KMS-11 (cell line): ENCODE measurements at regions not wholly inside any gene's neighbourhood (a gene's known extent, or its start where the extent isn't known, plus 50 kb on each side); places are given as distances from the start of the nearest gene placed in this dataset.

Source experiments
- H2AFZ ChIP-seq: fragments of 200-600 bp; sonication (generic); 2 replicates; pipeline ENCODE4 v1.6.1; 2016; ENCODE audit warnings: antibody characterized with exemption, mixed run types, low read depth
- H3K27ac ChIP-seq: fragments of 200-600 bp; sonication (generic); 2 replicates; pipeline ENCODE4 v1.6.1; 2016; ENCODE audit warnings: mild to moderate bottlenecking, mixed run types
- H3K27me3 ChIP-seq: fragments of 200-600 bp; sonication (generic); 2 replicates; pipeline ENCODE4 v1.6.1; 2017; ENCODE audit warnings: mild to moderate bottlenecking, low read depth, mixed run types, moderate library complexity; ENCODE audit not compliant: insufficient read depth
- H3K36me3 ChIP-seq: fragments of 200-600 bp; sonication (generic); 2 replicates; pipeline ENCODE4 v1.6.1; 2017; ENCODE audit warnings: mild to moderate bottlenecking, mixed run types; ENCODE audit not compliant: insufficient read depth
- H3K4me1 ChIP-seq: fragments of 200-600 bp; sonication (generic); 2 replicates; pipeline ENCODE4 v1.6.1; 2016; ENCODE audit warnings: mild to moderate bottlenecking, low read depth, mixed run types; ENCODE audit not compliant: poor library complexity, severe bottlenecking
- H3K4me2 ChIP-seq: fragments of 200-600 bp; sonication (generic); 2 replicates; pipeline ENCODE4 v1.7.0; 2016; ENCODE audit warnings: mild to moderate bottlenecking, mixed run types
- H3K4me3 ChIP-seq: fragments of 200-600 bp; sonication (generic); IDR thresholded peaks from 2 replicates; pipeline ENCODE4 v1.6.1; 2017; ENCODE audit warnings: low read depth, low read length, mixed read lengths; ENCODE audit not compliant: insufficient read depth
- H3K79me2 ChIP-seq: fragments of 200-600 bp; sonication (generic); 2 replicates; pipeline ENCODE4 v1.6.1; 2016; ENCODE audit warnings: low read depth, mixed run types; ENCODE audit not compliant: insufficient read depth
- H3K9ac ChIP-seq: fragments of 200-600 bp; sonication (generic); 2 replicates; pipeline ENCODE4 v1.6.1; 2016; ENCODE audit warnings: mild to moderate bottlenecking, mixed run types
- H4K20me1 ChIP-seq: fragments of 200-600 bp; sonication (generic); 2 replicates; pipeline ENCODE4 v1.6.1; 2016; ENCODE audit warnings: mild to moderate bottlenecking, mixed run types; ENCODE audit not compliant: insufficient read depth
- TF ChIP-seq, protein P1 (sequence below): fragments of 200-600 bp; sonication (generic); conservative IDR thresholded peaks from 2 replicates; pipeline ENCODE4 v1.6.1; 2017; ENCODE audit warnings: low read depth, mild to moderate bottlenecking, antibody characterized with exemption, low read length, moderate library complexity, mixed read lengths

DNA sequence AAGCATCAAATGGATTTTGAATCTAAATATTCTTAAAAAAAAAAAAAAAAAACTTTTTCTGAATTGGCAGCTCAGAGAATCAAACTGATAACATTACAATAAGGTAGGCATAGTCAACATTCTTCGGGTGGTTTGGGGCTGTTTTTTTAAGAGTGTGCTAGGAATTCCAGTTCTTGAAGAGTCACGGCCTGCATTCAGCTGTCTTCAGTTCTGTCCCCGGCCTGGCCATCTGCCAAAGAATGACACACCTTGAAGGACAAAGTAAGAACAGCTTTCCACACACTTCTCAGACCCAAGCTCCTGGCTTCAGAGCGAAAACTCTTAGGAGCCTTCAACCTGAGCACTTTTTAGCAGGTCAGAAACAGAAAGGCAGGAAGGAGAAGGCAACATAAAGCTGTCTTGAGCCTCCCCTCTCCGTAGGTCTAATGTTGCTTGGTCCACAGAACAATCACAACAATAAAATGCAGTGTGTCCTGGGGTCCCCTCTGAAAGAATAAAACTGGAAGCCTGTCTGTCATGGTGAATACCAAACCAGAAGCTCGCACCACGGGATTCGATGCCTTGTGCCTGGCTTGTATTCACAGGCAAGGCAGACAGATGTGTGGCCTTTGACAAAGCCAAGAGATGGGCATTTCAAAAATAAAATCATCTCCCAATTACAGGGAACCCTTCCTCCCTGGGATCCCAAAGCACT is 524.4 kb upstream of the ZFHX3 start:
- Histone ChIP-seq H3K9ac (no peak overlapping the region), H2AFZ (no peak overlapping the region), H4K20me1 (no peaks in the 10 kb centered on the region)

DNA sequence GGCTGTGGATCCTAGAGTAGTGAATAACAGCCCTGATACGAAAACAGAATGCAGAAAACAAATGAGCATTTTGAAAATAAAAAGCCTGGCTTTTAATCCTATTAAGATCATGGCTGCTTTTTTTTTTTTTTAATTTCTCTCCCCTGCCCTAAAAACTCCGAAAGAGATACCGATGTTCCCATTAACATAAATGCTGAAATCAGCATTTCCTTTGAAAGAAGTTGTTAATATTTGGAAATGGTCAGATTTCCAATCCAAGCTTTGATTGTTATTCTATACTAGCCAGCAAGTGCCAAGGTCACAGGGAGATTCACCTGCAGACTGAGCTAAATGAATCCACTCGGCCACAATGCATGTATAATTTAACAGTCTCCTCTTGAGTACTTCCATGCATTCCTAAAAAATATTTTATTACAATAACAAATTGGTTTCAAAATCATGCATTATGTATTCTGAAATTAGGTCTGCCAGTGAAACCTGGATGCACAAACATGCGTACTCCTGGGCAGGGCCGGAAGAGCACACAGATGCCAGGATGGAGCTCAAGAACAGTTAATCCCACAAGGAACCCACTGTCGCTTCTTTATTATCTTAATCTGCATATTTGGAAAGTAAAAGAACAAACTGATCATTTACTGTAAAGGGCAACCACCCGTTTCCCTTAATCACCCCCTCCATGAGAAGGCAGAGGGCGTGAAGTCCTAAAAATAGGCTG is 521.5 kb upstream of the ZFHX3 start:
- Histone ChIP-seq H3K4me3 (no peak overlapping the region), H3K27ac (no peak overlapping the region), H3K9ac (no peak overlapping the region), H3K36me3 (no peaks in the 10 kb centered on the region), H2AFZ (no peak overlapping the region), H3K27me3 (no peaks in the 10 kb centered on the region), H3K79me2 (no peaks in the 10 kb centered on the region), H3K4me2 (no peak overlapping the region), H3K4me1 (no peaks in the 10 kb centered on the region), H4K20me1 (no peaks in the 10 kb centered on the region)
- TF ChIP-seq, protein P1, sequence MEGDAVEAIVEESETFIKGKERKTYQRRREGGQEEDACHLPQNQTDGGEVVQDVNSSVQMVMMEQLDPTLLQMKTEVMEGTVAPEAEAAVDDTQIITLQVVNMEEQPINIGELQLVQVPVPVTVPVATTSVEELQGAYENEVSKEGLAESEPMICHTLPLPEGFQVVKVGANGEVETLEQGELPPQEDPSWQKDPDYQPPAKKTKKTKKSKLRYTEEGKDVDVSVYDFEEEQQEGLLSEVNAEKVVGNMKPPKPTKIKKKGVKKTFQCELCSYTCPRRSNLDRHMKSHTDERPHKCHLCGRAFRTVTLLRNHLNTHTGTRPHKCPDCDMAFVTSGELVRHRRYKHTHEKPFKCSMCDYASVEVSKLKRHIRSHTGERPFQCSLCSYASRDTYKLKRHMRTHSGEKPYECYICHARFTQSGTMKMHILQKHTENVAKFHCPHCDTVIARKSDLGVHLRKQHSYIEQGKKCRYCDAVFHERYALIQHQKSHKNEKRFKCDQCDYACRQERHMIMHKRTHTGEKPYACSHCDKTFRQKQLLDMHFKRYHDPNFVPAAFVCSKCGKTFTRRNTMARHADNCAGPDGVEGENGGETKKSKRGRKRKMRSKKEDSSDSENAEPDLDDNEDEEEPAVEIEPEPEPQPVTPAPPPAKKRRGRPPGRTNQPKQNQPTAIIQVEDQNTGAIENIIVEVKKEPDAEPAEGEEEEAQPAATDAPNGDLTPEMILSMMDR = no peak

More for the DNA sequence above, 524.4 kb upstream of the ZFHX3 start:
- Histone ChIP-seq H3K36me3 (no peaks in the 10 kb centered on the region), H3K4me1 (no peaks in the 10 kb centered on the region), H3K27ac (no peak overlapping the region), H3K4me3 (no peak overlapping the region), H3K4me2 (no peak overlapping the region), H3K27me3 (no peaks in the 10 kb centered on the region), H3K79me2 (no peaks in the 10 kb centered on the region)
- TF ChIP-seq, protein P1 = no peak

DNA sequence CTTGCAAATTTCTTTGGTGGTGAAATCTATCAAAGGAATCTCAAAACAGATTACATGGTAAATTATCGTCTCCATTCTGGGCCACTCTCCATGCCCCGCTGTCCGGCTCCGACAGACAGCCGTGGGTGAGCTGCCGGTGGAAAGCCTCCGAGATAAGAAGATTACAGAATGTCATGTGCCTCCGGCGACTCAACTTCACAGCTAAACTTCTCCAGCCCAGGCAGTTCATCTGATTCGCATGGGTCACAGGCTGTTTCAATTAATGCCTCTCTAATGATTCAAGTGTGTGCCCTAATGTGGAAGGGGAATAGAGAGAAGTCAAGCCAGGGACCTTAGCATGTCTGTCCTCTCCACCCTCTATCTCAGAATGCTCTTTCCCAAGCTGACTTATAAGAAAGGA is 520.8 kb upstream of the ZFHX3 start:
- no peaks in the 10 kb centered on the region for H3K27me3 ChIP-seq
- H3K79me2 ChIP-seq = no peaks in the 10 kb centered on the region
- H4K20me1 ChIP-seq = no peaks in the 10 kb centered on the region
- TF ChIP-seq, protein P1 = no peak
- no peaks in the 10 kb centered on the region for H3K36me3 ChIP-seq
- H3K4me2 ChIP-seq = no peak overlapping the region
- no peaks in the 10 kb centered on the region for H3K4me1 ChIP-seq
- no peak overlapping the region for H3K9ac ChIP-seq
- no peak overlapping the region for H3K4me3 ChIP-seq
- H2AFZ ChIP-seq = no peak overlapping the region
- H3K27ac ChIP-seq = no peak overlapping the region

DNA sequence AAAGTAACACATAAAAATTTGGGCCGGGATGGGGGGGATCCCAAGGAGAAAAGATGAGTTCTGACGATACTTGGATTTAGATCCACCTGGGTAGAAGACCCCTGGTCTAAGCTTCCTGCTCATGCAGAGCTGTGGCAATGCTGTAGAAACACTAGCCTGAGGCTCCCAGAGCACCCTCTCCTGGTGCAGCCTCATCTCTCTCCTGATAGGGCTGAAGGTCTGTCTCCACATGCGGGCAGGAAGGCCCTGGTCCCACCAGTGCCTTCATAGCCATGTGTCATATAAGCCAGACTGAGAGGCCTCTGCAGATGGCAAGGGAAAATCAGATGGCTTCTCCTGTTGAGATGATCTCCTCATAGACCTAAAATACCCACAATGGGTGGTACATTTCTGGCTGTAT is 518.0 kb upstream of the ZFHX3 start:
- Histone ChIP-seq H3K27me3 (no peaks in the 10 kb centered on the region), H3K9ac (no peak overlapping the region), H3K4me2 (no peak overlapping the region), H2AFZ (no peak overlapping the region), H3K4me1 (no peaks in the 10 kb centered on the region), H3K27ac (no peak overlapping the region), H4K20me1 (no peaks in the 10 kb centered on the region), H3K36me3 (no peaks in the 10 kb centered on the region), H3K4me3 (no peak overlapping the region), H3K79me2 (no peaks in the 10 kb centered on the region)
- TF ChIP-seq, protein P1 = no peak
